ENCODE measurements at regions not wholly inside any gene's neighbourhood (a gene's known extent, or its start where the extent isn't known, plus 50 kb on each side); places are given as distances from the start of the nearest gene placed in this dataset.

- Histone ChIP-seq H2AFZ (no peak overlapping the region), H4K20me1 (ENCODE audit: insufficient read depth, poor library complexity, severe bottlenecking) (no peaks in the 10 kb centered on the region), H3K9me2 (replicated peaks; ENCODE audit: insufficient read depth) (no peaks in the 10 kb centered on the region), H3K27ac (no peak overlapping the region), H3K9me3 (ENCODE audit: low read depth) (no peaks in the 10 kb centered on the region), H3K79me2 (no peaks in the 10 kb centered on the region), H3K4me3 (no peak overlapping the region), H3K4me2 (no peak overlapping the region), H3K4me1 (ENCODE audit: insufficient read depth) (no peaks in the 10 kb centered on the region), H3K36me3 (replicated peaks; ENCODE audit: insufficient read depth, low read depth) (no peaks in the 10 kb centered on the region), H3K27me3 (no peaks in the 10 kb centered on the region)
- no peak for DNase-seq (ENCODE audit: low spot score)
- TF ChIP-seq EZH2phosphoT487 (IDR thresholded peaks at IDR 0.05; ENCODE audit: low read depth, severe bottlenecking, unreplicated experiment), result no peak
- no peak for TF ChIP-seq EZH2 (IDR thresholded peaks at IDR 0.05; ENCODE audit: borderline replicate concordance)
- no peak for TF ChIP-seq CTCF (IDR thresholded peaks at IDR 0.05; ENCODE audit: poor library complexity)
- WGBS (ENCODE audit: low lambda C conversion rate, missing lambda C conversion rate), result 84% methylated on average over 14 of the region's 14 CpGs
Measured at GRCh38 chr4:8783736-8784135, 87.9 kb downstream of the HMX1 start.

- Histone ChIP-seq H4K20me1 (ENCODE audit: insufficient read depth, poor library complexity, severe bottlenecking) (no peaks in the 10 kb centered on the region), H3K9me3 (ENCODE audit: low read depth) (no peaks in the 10 kb centered on the region), H2AFZ (no peak overlapping the region), H3K79me2 (no peaks in the 10 kb centered on the region), H3K9me2 (replicated peaks; ENCODE audit: insufficient read depth) (no peaks in the 10 kb centered on the region), H3K36me3 (replicated peaks; ENCODE audit: insufficient read depth, low read depth) (no peaks in the 10 kb centered on the region), H3K4me2 (no peak overlapping the region), H3K4me1 (ENCODE audit: insufficient read depth) (no peaks in the 10 kb centered on the region), H3K27me3 (no peaks in the 10 kb centered on the region), H3K27ac (no peak overlapping the region), H3K4me3 (no peak overlapping the region)
- no peak for DNase-seq (ENCODE audit: low spot score)
- no peak for TF ChIP-seq EZH2phosphoT487 (IDR thresholded peaks at IDR 0.05; ENCODE audit: low read depth, severe bottlenecking, unreplicated experiment)
- no peak for TF ChIP-seq EZH2 (IDR thresholded peaks at IDR 0.05; ENCODE audit: borderline replicate concordance)
- no peak for TF ChIP-seq CTCF (IDR thresholded peaks at IDR 0.05; ENCODE audit: poor library complexity)
- WGBS (ENCODE audit: low lambda C conversion rate, missing lambda C conversion rate), result 92% methylated on average over 12 of the region's 12 CpGs
Measured at GRCh38 chr4:8782135-8782534, 89.5 kb downstream of the HMX1 start.

- Histone ChIP-seq H3K4me2 (no peak overlapping the region), H3K79me2 (no peaks in the 10 kb centered on the region), H3K27ac (no peak overlapping the region), H4K20me1 (ENCODE audit: insufficient read depth, poor library complexity, severe bottlenecking) (no peaks in the 10 kb centered on the region), H3K9me2 (replicated peaks; ENCODE audit: insufficient read depth) (no peaks in the 10 kb centered on the region), H3K27me3 (no peaks in the 10 kb centered on the region), H3K4me3 (no peak overlapping the region), H3K36me3 (replicated peaks; ENCODE audit: insufficient read depth, low read depth) (no peaks in the 10 kb centered on the region), H3K9me3 (ENCODE audit: low read depth) (no peaks in the 10 kb centered on the region), H2AFZ (no peak overlapping the region), H3K4me1 (ENCODE audit: insufficient read depth) (no peaks in the 10 kb centered on the region)
- no peak for TF ChIP-seq CTCF (IDR thresholded peaks at IDR 0.05; ENCODE audit: poor library complexity)
- TF ChIP-seq EZH2phosphoT487 (IDR thresholded peaks at IDR 0.05; ENCODE audit: low read depth, severe bottlenecking, unreplicated experiment), result no peak
- TF ChIP-seq EZH2 (IDR thresholded peaks at IDR 0.05; ENCODE audit: borderline replicate concordance), result no peak
- DNase-seq (ENCODE audit: low spot score), result no peak
- 84% methylated on average over 8 of the region's 8 CpGs for WGBS (ENCODE audit: low lambda C conversion rate, missing lambda C conversion rate)
Measured at GRCh38 chr4:8781641-8782040, 90.0 kb downstream of the HMX1 start.
